DND-41 (cell line): ENCODE measurements at regions not wholly inside any gene's neighbourhood (a gene's known extent, or its start where the extent isn't known, plus 50 kb on each side); places are given as distances from the start of the nearest gene placed in this dataset.

Experiments used
- ATAC-seq: fragments of 200-7000 bp; cut with Tn5 transposase; 3 replicates; pipeline ENCODE4 v1.9.1; 2021; ENCODE audit warnings: low read depth; ENCODE audit not compliant: insufficient read depth
- DNase-seq: peaks from one replicate; pipeline ENCODE4 v3.0.0-alpha.2; 2020
- H2AFZ ChIP-seq: 2 replicates; pipeline ENCODE4 v1.6.0; 2012; ENCODE audit warnings: low read depth, low read length
- H3K27ac ChIP-seq: 2 replicates; pipeline ENCODE4 v1.5.1; 2012; ENCODE audit warnings: low read length, inconsistent platforms
- H3K27me3 ChIP-seq: fragments of 200-600 bp; sonication (generic); 2 replicates; pipeline ENCODE4 v1.6.0; 2012; ENCODE audit warnings: low read length, mild to moderate bottlenecking, inconsistent platforms; ENCODE audit not compliant: insufficient read depth, poor library complexity
- H3K36me3 ChIP-seq: 2 replicates; pipeline ENCODE4 v1.5.1; 2012; ENCODE audit warnings: low read length, inconsistent platforms; ENCODE audit not compliant: insufficient read depth
- H3K4me1 ChIP-seq: 2 replicates; pipeline ENCODE4 v1.5.1; 2012; ENCODE audit warnings: mild to moderate bottlenecking, low read length; ENCODE audit not compliant: insufficient read depth
- H3K4me2 ChIP-seq: 2 replicates; pipeline ENCODE4 v1.6.0; 2012; ENCODE audit warnings: mild to moderate bottlenecking, moderate library complexity, low read length, inconsistent platforms; ENCODE audit not compliant: insufficient read depth
- H3K4me3 ChIP-seq, 2 experiments: fragments of 200-600 bp in 1 of 2; shearing (Covaris generic) in 1 of 2; 2 replicates each; pipeline ENCODE4 v1.5.1; 2012 to 2016; ENCODE audit warnings: inconsistent platforms in 2 of 2, low read length in 2 of 2, mild to moderate bottlenecking in 2 of 2, low read depth in 1 of 2, moderate library complexity in 1 of 2
- H3K79me2 ChIP-seq: 2 replicates; pipeline ENCODE4 v1.6.0; 2012; ENCODE audit warnings: low read length, inconsistent platforms; ENCODE audit not compliant: insufficient read depth
- H3K9ac ChIP-seq: 2 replicates; pipeline ENCODE4 v1.6.0; 2012; ENCODE audit warnings: low read depth, mild to moderate bottlenecking, inconsistent platforms, low read length, moderate library complexity
- H3K9me3 ChIP-seq: 2 replicates; pipeline ENCODE4 v1.5.1; 2012; ENCODE audit warnings: low read length, moderate library complexity, mild to moderate bottlenecking, inconsistent platforms; ENCODE audit not compliant: insufficient read depth, severe bottlenecking
- H4K20me1 ChIP-seq: 2 replicates; pipeline ENCODE4 v1.6.0; 2012; ENCODE audit warnings: low read length; ENCODE audit not compliant: insufficient read depth
- EZH2 ChIP-seq: IDR thresholded peaks from 3 replicates; pipeline ENCODE4 v1.6.1; 2012; ENCODE audit warnings: borderline replicate concordance, low read depth, mild to moderate bottlenecking, moderate library complexity, low read length, inconsistent platforms; ENCODE audit not compliant: severe bottlenecking
- TF ChIP-seq, protein P1 (sequence below): IDR thresholded peaks from 2 replicates; pipeline ENCODE4 v1.5.1; 2012; ENCODE audit warnings: borderline replicate concordance, low read length, moderate library complexity, mild to moderate bottlenecking; ENCODE audit not compliant: poor library complexity, severe bottlenecking; ENCODE audit errors: extremely low read depth

DNA sequence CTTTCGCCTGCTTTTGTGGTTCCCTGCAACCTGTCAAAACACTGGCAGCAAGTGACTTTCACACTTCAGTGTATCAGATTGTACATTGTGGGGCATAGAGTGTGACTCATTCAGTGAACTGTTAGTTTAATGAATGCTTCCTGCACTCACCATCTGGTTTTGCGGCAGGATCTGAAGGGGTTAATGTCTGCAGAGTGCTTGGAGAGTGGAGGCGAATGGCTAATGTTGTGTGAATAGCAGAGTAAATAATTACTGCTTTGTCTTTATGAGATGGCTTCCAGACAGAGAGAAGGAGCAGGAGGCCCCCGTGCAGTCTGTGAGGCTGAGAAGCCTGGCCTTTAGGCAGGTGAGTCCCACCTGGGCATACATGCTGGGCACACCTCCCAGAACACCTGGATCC lies 454.3 kb upstream of the KIRREL3 start:
- ATAC-seq (no peak), DNase-seq (no peak)
- no peaks in the 10 kb centered on the region for H4K20me1 ChIP-seq
- H3K27ac ChIP-seq: no peak overlapping the region
- H3K4me1 ChIP-seq: no peaks in the 10 kb centered on the region
- H3K9ac ChIP-seq: no peak overlapping the region
- no peak overlapping the region for H2AFZ ChIP-seq
- TF ChIP-seq EZH2: no peak
- TF ChIP-seq, protein P1, sequence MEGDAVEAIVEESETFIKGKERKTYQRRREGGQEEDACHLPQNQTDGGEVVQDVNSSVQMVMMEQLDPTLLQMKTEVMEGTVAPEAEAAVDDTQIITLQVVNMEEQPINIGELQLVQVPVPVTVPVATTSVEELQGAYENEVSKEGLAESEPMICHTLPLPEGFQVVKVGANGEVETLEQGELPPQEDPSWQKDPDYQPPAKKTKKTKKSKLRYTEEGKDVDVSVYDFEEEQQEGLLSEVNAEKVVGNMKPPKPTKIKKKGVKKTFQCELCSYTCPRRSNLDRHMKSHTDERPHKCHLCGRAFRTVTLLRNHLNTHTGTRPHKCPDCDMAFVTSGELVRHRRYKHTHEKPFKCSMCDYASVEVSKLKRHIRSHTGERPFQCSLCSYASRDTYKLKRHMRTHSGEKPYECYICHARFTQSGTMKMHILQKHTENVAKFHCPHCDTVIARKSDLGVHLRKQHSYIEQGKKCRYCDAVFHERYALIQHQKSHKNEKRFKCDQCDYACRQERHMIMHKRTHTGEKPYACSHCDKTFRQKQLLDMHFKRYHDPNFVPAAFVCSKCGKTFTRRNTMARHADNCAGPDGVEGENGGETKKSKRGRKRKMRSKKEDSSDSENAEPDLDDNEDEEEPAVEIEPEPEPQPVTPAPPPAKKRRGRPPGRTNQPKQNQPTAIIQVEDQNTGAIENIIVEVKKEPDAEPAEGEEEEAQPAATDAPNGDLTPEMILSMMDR: no peak
- no peaks in the 10 kb centered on the region for H3K36me3 ChIP-seq
- H3K27me3 ChIP-seq: peaks cover 3% of the 10 kb centered on the region
- H3K9me3 ChIP-seq: no peaks in the 10 kb centered on the region
- H3K79me2 ChIP-seq: no peaks in the 10 kb centered on the region
- no peak overlapping the region for H3K4me3 ChIP-seq
- no peak overlapping the region for H3K4me2 ChIP-seq

DNA sequence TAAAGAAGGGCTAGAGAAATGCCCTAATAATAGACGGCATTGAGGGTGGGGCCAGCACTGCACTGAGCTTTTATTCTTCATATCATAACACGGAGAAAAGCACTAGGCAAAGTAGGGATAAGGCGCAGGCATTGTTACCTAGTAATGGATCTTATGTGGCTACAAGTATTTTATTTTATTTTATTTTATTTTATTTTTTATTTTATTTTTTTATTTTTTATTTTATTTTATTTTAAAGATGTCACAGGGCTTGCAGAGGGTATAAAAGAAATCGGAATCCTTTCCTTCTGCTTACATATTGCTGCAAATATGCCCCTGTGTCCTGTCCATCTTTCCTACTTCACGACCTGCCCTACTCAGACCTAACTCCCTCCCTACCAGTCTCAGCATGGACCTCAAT lies 452.0 kb upstream of the KIRREL3 start:
- Histone ChIP-seq H3K9ac (no peak overlapping the region), H2AFZ (no peak overlapping the region), H3K9me3 (no peaks in the 10 kb centered on the region), H3K27me3 (no peaks in the 10 kb centered on the region), H3K4me2 (no peak overlapping the region), H3K36me3 (no peaks in the 10 kb centered on the region), H3K4me3 (no peak overlapping the region), H3K4me1 (no peaks in the 10 kb centered on the region), H3K27ac (no peak overlapping the region), H3K79me2 (no peaks in the 10 kb centered on the region), H4K20me1 (no peaks in the 10 kb centered on the region)
- ATAC-seq: no peak
- no peak for TF ChIP-seq EZH2
- TF ChIP-seq, protein P1: no peak
- DNase-seq: no peak

DNA sequence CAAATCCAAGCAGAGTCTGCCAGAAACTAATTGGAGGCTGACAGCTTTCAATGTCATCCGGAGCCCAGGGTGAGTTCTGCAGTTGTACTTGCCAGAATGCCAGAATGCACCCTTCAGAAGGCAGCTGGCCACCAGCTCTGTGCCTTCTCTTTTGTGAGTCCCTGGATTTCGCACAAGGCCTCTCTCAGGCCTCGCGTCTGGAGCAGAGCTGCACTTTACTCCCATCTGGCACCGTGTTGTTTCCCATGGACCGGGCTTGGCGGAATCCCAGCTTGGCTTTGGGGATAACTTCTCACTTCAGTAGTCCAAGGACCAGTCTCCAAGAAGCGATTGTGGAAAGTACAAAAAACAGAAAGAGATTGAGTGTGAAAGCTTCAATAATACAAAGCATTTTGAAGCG lies 451.3 kb upstream of the KIRREL3 start:
- Histone ChIP-seq H3K9me3 (no peaks in the 10 kb centered on the region), H3K27ac (no peak overlapping the region), H3K79me2 (no peaks in the 10 kb centered on the region), H4K20me1 (no peaks in the 10 kb centered on the region), H3K36me3 (no peaks in the 10 kb centered on the region), H3K4me3 (no peak overlapping the region), H3K4me2 (no peak overlapping the region), H3K27me3 (no peaks in the 10 kb centered on the region), H3K4me1 (no peaks in the 10 kb centered on the region), H2AFZ (no peak overlapping the region), H3K9ac (no peak overlapping the region)
- no peak for ATAC-seq
- TF ChIP-seq, protein P1: no peak
- no peak for TF ChIP-seq EZH2
- no peak for DNase-seq

DNA sequence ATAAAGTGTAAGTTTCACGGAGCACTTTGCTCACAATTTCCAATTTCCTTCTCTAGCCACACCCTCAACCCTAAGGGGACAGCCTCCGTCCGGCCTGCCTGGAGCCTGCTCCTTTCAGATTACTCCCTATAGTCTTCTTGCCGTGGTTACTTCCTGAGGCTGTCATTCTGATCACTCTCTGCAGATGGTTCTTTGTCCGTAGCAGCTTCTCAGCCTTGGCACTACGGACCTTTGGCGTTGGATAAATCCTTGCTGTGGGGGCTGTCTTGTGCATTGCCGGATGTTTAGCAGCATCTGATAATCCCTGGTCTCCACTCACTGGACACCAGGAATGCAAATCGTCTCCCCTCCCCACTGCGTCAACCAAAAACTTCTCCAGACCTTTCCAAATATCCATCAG lies 447.5 kb upstream of the KIRREL3 start:
- Histone ChIP-seq H3K4me3 (no peak overlapping the region), H3K4me2 (no peak overlapping the region), H3K4me1 (no peaks in the 10 kb centered on the region), H3K36me3 (no peaks in the 10 kb centered on the region), H3K27me3 (no peaks in the 10 kb centered on the region), H2AFZ (no peak overlapping the region), H3K9me3 (no peaks in the 10 kb centered on the region), H4K20me1 (no peaks in the 10 kb centered on the region), H3K27ac (no peak overlapping the region), H3K9ac (no peak overlapping the region), H3K79me2 (no peaks in the 10 kb centered on the region)
- TF ChIP-seq EZH2: no peak
- TF ChIP-seq, protein P1: no peak
- DNase-seq (no peak), ATAC-seq (no peak)
